HG03039 (cell line): ENCODE measurements at regions not wholly inside any gene's neighbourhood (a gene's known extent, or its start where the extent isn't known, plus 50 kb on each side); places are given as distances from the start of the nearest gene placed in this dataset.

Source experiments
- ATAC-seq: cut with Tn5 transposase; IDR thresholded peaks from one replicate; pipeline ENCODE4 v1.9.1; 2021; ENCODE audit warnings: mild to moderate bottlenecking, moderate library complexity; ENCODE audit not compliant: unreplicated experiment

- ATAC-seq, result no peak
These were observed 538.7 kb upstream of the CDH4 start for GRCh38 chr20:60713396-60713795.

- ATAC-seq, result no peak
These were observed 536.9 kb upstream of the CDH4 start for GRCh38 chr20:60715172-60715571.

GRCh38 chr20:60718743-60719480, 533.1 kb upstream of the CDH4 start:
- ATAC-seq, result no peak

GRCh38 chr20:60725311-60725906, 526.7 kb upstream of the CDH4 start:
- no peak for ATAC-seq

- no peak for ATAC-seq
These were observed 524.6 kb upstream of the CDH4 start for GRCh38 chr20:60727425-60727824.

- ATAC-seq, result no peak
These were observed 523.4 kb upstream of the CDH4 start for GRCh38 chr20:60728705-60729104.

- no peak for ATAC-seq
These were observed 522.7 kb upstream of the CDH4 start for GRCh38 chr20:60729135-60729900.

GRCh38 chr20:60732322-60732721, 519.7 kb upstream of the CDH4 start:
- ATAC-seq, result no peak

- no peak for ATAC-seq
These were observed 504.0 kb upstream of the CDH4 start for GRCh38 chr20:60748086-60748485.

- no peak for ATAC-seq
These were observed 502.1 kb upstream of the CDH4 start for GRCh38 chr20:60749804-60750602.

GRCh38 chr20:60750909-60751308, 501.2 kb upstream of the CDH4 start:
- no peak for ATAC-seq

- no peak for ATAC-seq
These were observed 500.2 kb upstream of the CDH4 start for GRCh38 chr20:60751826-60752225.

GRCh38 chr20:60752741-60753420, 499.2 kb upstream of the CDH4 start:
- no peak for ATAC-seq

- no peak for ATAC-seq
These were observed 497.2 kb upstream of the CDH4 start for GRCh38 chr20:60754856-60755255.

GRCh38 chr20:60759651-60760050, 492.4 kb upstream of the CDH4 start:
- no peak for ATAC-seq

GRCh38 chr20:60760256-60761000, 491.6 kb upstream of the CDH4 start:
- ATAC-seq, result no peak

GRCh38 chr20:60761056-60761455, 491.0 kb upstream of the CDH4 start:
- ATAC-seq, result no peak

- no peak for ATAC-seq
These were observed 489.7 kb upstream of the CDH4 start for GRCh38 chr20:60762386-60762785.

GRCh38 chr20:60764328-60764727, 487.7 kb upstream of the CDH4 start:
- ATAC-seq, result no peak

GRCh38 chr20:60764771-60765170, 487.3 kb upstream of the CDH4 start:
- no peak for ATAC-seq
